H9 (cell line): ENCODE measurements at regions not wholly inside any gene's neighbourhood (a gene's known extent, or its start where the extent isn't known, plus 50 kb on each side); places are given as distances from the start of the nearest gene placed in this dataset.

Source experiments
- DNase-seq: peaks from one replicate; pipeline ENCODE4 v3.0.0-alpha.2; 2017
- H2AFZ ChIP-seq: one replicate; pipeline ENCODE4 v1.6.1; 2013; ENCODE audit warnings: mild to moderate bottlenecking, low read length, control low read depth, moderate library complexity
- H2AK5ac ChIP-seq: 2 replicates; pipeline ENCODE4 v1.6.1; 2013; ENCODE audit warnings: low read length, control low read depth, mixed read lengths; ENCODE audit not compliant: insufficient read length
- H2BK120ac ChIP-seq: one replicate; pipeline ENCODE4 v1.6.1; 2013; ENCODE audit warnings: low read depth, mild to moderate bottlenecking, low read length, control low read depth, inconsistent platforms; ENCODE audit not compliant: poor library complexity, severe bottlenecking
- H2BK12ac ChIP-seq: 2 replicates; pipeline ENCODE4 v1.6.1; 2013; ENCODE audit warnings: low read length, control low read depth, mixed read lengths, low read depth; ENCODE audit not compliant: insufficient read length
- H2BK15ac ChIP-seq: 2 replicates; pipeline ENCODE4 v1.6.1; 2013; ENCODE audit warnings: low read depth, low read length, control low read depth
- H2BK20ac ChIP-seq: one replicate; pipeline ENCODE4 v1.6.1; 2013; ENCODE audit warnings: low read depth, mild to moderate bottlenecking, low read length, control low read depth, inconsistent platforms; ENCODE audit not compliant: poor library complexity, severe bottlenecking
- H2BK5ac ChIP-seq: 2 replicates; pipeline ENCODE4 v1.6.1; 2013; ENCODE audit warnings: low read length, control low read depth, mixed read lengths; ENCODE audit not compliant: insufficient read length
- H3K14ac ChIP-seq: 2 replicates; pipeline ENCODE4 v1.6.1; 2013; ENCODE audit warnings: low read length, control low read depth; ENCODE audit not compliant: insufficient read depth
- H3K18ac ChIP-seq: 2 replicates; pipeline ENCODE4 v1.6.1; 2013; ENCODE audit warnings: low read depth, mild to moderate bottlenecking, mixed read lengths, low read length, control low read depth; ENCODE audit not compliant: insufficient read length
- H3K23ac ChIP-seq: 2 replicates; pipeline ENCODE4 v1.6.1; 2013; ENCODE audit warnings: low read length, control low read depth, mixed read lengths, low read depth; ENCODE audit not compliant: insufficient read length
- H3K23me2 ChIP-seq: 2 replicates; pipeline ENCODE4 v1.6.1; 2013; ENCODE audit warnings: low read depth, mild to moderate bottlenecking, mixed read lengths, low read length, control low read depth; ENCODE audit not compliant: insufficient read length, poor library complexity, severe bottlenecking
- H3K27ac ChIP-seq: 2 replicates; pipeline ENCODE4 v1.5.1; 2013; ENCODE audit warnings: low read length, control low read depth, mixed read lengths, low read depth; ENCODE audit not compliant: insufficient read length
- H3K27me3 ChIP-seq: 2 replicates; pipeline ENCODE4 v1.6.1; 2013; ENCODE audit warnings: low read length, control low read depth, inconsistent platforms; ENCODE audit not compliant: insufficient read depth
- H3K4ac ChIP-seq: 2 replicates; pipeline ENCODE4 v1.6.1; 2013; ENCODE audit warnings: low read depth, mild to moderate bottlenecking, control low read depth, inconsistent platforms, low read length, moderate library complexity
- H3K4me1 ChIP-seq: 2 replicates; pipeline ENCODE4 v1.6.1; 2013; ENCODE audit warnings: low read length, control low read depth, inconsistent platforms; ENCODE audit not compliant: insufficient read depth
- H3K4me2 ChIP-seq: 2 replicates; pipeline ENCODE4 v1.6.1; 2013; ENCODE audit warnings: low read length, control low read depth, mixed read lengths; ENCODE audit not compliant: insufficient read length, insufficient read depth
- H3K56ac ChIP-seq: 2 replicates; pipeline ENCODE4 v1.6.1; 2013; ENCODE audit warnings: low read depth, mild to moderate bottlenecking, mixed read lengths, low read length, control low read depth; ENCODE audit not compliant: insufficient read length
- H3K79me1 ChIP-seq: 2 replicates; pipeline ENCODE4 v1.6.1; 2013; ENCODE audit warnings: low read depth, mild to moderate bottlenecking, moderate library complexity, low read length, control low read depth, inconsistent platforms; ENCODE audit not compliant: insufficient read depth, poor library complexity, severe bottlenecking
- H3K79me2 ChIP-seq: 2 replicates; pipeline ENCODE4 v1.6.1; 2013; ENCODE audit warnings: low read length, control low read depth, inconsistent platforms; ENCODE audit not compliant: insufficient read depth
- H3K9ac ChIP-seq: 2 replicates; pipeline ENCODE4 v1.6.1; 2013; ENCODE audit warnings: low read length, control low read depth, mixed read lengths; ENCODE audit not compliant: insufficient read length; ENCODE audit errors: extremely low read depth
- H3K9me3 ChIP-seq: one replicate; pipeline ENCODE4 v1.6.1; 2013; ENCODE audit warnings: low read depth, low read length, inconsistent platforms; ENCODE audit not compliant: control insufficient read depth
- H3T11ph ChIP-seq: one replicate; pipeline ENCODE4 v1.6.1; 2013; ENCODE audit warnings: mild to moderate bottlenecking, low read length, control low read depth, inconsistent platforms
- H4K20me1 ChIP-seq: one replicate; pipeline ENCODE4 v1.6.1; 2013; ENCODE audit not compliant: control insufficient read depth, insufficient read length, insufficient read depth
- H4K5ac ChIP-seq: 2 replicates; pipeline ENCODE4 v1.6.1; 2013; ENCODE audit warnings: low read depth, mild to moderate bottlenecking, mixed read lengths, low read length, control low read depth; ENCODE audit not compliant: insufficient read length
- H4K8ac ChIP-seq: replicated peaks from 2 replicates; pipeline ENCODE4 v1.6.1; 2013; ENCODE audit warnings: low read length, control low read depth, mixed read lengths, low read depth; ENCODE audit not compliant: insufficient read length
- H4K91ac ChIP-seq: 2 replicates; pipeline ENCODE4 v1.6.1; 2013; ENCODE audit warnings: low read depth, mild to moderate bottlenecking, moderate library complexity, mixed read lengths, low read length, control low read depth; ENCODE audit not compliant: insufficient read length
- H3K27ac Mint-ChIP-seq, 3 experiments: 2 replicates in 2 of 3; 3 replicates in 1 of 3; pipeline ENCODE4 v1.8.0; 2020 to 2021; ENCODE audit warnings: mixed read lengths in 3 of 3, mild to moderate bottlenecking in 1 of 3, moderate library complexity in 1 of 3
- H3K27me3 Mint-ChIP-seq: 2 replicates; pipeline ENCODE4 v1.8.0; 2021; ENCODE audit warnings: low read depth, mild to moderate bottlenecking, moderate library complexity, mixed read lengths
- H3K36me3 Mint-ChIP-seq, 3 experiments: 2 replicates in 2 of 3; 3 replicates in 1 of 3; pipeline ENCODE4 v1.8.0; 2020 to 2021; ENCODE audit warnings: low read depth in 3 of 3, mixed read lengths in 3 of 3; ENCODE audit not compliant: insufficient read depth in 1 of 3
- H3K4me1 Mint-ChIP-seq, 2 experiments: 2 replicates each; pipeline ENCODE4 v1.8.0; 2020; ENCODE audit warnings: mixed read lengths in 2 of 2
- H3K4me3 Mint-ChIP-seq, 2 experiments: 2 replicates in 1 of 2; 3 replicates in 1 of 2; pipeline ENCODE4 v1.8.0; 2020 to 2021; ENCODE audit warnings: mild to moderate bottlenecking in 2 of 2, mixed read lengths in 2 of 2, moderate library complexity in 1 of 2
- H3K9me3 Mint-ChIP-seq, 2 experiments: 2 replicates in 1 of 2; 3 replicates in 1 of 2; pipeline ENCODE4 v1.8.0; 2020; ENCODE audit warnings: mild to moderate bottlenecking in 2 of 2, mixed read lengths in 2 of 2, moderate library complexity in 1 of 2
- WGBS: extraction: QIAGEN DNeasy Blood & Tissue Kit; methylation state at CpG from one replicate; pipeline ENCODE4 v1.1.7; 2013; ENCODE audit warnings: missing lambda C conversion rate, low lambda C conversion rate, mixed read lengths; ENCODE audit not compliant: insufficient read length; ENCODE audit errors: extremely low coverage; 5-methylcytosine and 5-hydroxymethylcytosine counted together
- TF ChIP-seq, protein P1 (sequence below): fragments of 200-600 bp; sonication (generic); conservative IDR thresholded peaks from 3 replicates; pipeline ENCODE4 v1.8.0; 2021; ENCODE audit warnings: antibody characterized with exemption, mild to moderate bottlenecking

DNA sequence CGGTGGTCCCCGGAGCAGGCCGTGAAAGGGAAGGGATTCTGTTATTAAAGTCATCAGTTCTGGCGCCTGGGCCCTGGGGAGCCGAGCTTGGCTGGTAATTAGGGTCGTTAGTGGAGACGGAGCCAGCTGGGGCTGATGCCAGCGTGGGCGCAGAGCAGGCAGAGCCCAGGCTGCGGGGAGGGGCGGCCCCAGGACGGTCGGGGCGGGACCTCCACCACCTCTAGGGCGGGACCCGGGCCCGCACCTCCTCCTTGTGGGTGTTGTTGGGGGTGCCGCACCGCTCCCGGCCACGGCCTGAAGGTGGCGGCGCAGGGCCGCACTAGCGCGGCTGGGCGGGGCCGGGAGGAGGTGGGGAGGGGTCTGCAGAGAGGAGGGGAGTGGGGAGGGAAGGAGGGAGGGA lies 470.6 kb downstream of the PTPRU start:
- Histone ChIP-seq H2BK120ac (no peak overlapping the region), H2AFZ (no peak overlapping the region), H3K79me2 (no peaks in the 10 kb centered on the region), H3K23ac (no peak overlapping the region), H2BK5ac (no peak overlapping the region), H3K4me1 (no peaks in the 10 kb centered on the region), H3K4ac (no peak overlapping the region), H2AK5ac (no peak overlapping the region), H3K4me2 (peak overlapping the region; percentile 6), H2BK15ac (no peak overlapping the region), H4K20me1 (no peaks in the 10 kb centered on the region), H3K27ac (no peak overlapping the region), H3K27me3 (no peaks in the 10 kb centered on the region), H2BK20ac (no peak overlapping the region), H3K9ac (no peak overlapping the region), H3T11ph (no peak overlapping the region), H4K5ac (no peak overlapping the region), H3K56ac (no peak overlapping the region), H2BK12ac (no peak overlapping the region), H3K18ac (no peak overlapping the region), H3K23me2 (no peaks in the 10 kb centered on the region), H3K79me1 (no peaks in the 10 kb centered on the region), H3K9me3 (no peaks in the 10 kb centered on the region), H4K8ac (no peak overlapping the region), H4K91ac (no peak overlapping the region), H3K14ac (no peak overlapping the region)
- Mint-ChIP-seq H3K4me3 (peak overlapping the region; percentile 58 to 72), H3K27me3 (peaks cover 12% of the 10 kb centered on the region), H3K27ac (no peak overlapping the region), H3K9me3 (no peaks in the 10 kb centered on the region; a peak in 1 of 5 replicates), H3K4me1 (peaks cover 27 to 37% of the 10 kb centered on the region in 2 experiments), H3K36me3 (no peaks in the 10 kb centered on the region)
- TF ChIP-seq, protein P1, sequence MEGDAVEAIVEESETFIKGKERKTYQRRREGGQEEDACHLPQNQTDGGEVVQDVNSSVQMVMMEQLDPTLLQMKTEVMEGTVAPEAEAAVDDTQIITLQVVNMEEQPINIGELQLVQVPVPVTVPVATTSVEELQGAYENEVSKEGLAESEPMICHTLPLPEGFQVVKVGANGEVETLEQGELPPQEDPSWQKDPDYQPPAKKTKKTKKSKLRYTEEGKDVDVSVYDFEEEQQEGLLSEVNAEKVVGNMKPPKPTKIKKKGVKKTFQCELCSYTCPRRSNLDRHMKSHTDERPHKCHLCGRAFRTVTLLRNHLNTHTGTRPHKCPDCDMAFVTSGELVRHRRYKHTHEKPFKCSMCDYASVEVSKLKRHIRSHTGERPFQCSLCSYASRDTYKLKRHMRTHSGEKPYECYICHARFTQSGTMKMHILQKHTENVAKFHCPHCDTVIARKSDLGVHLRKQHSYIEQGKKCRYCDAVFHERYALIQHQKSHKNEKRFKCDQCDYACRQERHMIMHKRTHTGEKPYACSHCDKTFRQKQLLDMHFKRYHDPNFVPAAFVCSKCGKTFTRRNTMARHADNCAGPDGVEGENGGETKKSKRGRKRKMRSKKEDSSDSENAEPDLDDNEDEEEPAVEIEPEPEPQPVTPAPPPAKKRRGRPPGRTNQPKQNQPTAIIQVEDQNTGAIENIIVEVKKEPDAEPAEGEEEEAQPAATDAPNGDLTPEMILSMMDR, result peak; percentile 66
- peak; percentile 91 for DNase-seq
- no CpG with 5 or more reads among the region's 28 CpGs for WGBS
